Activated B cell treated with CpG ODN at 0.5 μM for 24 hours (primary cell): ENCODE measurements at regions not wholly inside any gene's neighbourhood (a gene's known extent, or its start where the extent isn't known, plus 50 kb on each side); places are given as distances from the start of the nearest gene placed in this dataset.

ENCODE experiments used
- ATAC-seq: fragments of 200-7000 bp; cut with Tn5 transposase; one replicate; pipeline ENCODE4 v1.10.0; 2021; ENCODE audit warnings: low read depth, mild to moderate bottlenecking, moderate library complexity
- CTCF ChIA-PET: fragments of 350-600 bp; sonication (Branson Sonifier 250); formaldehyde crosslinking; loops from one replicate; lab custom pipeline; 2021; ENCODE audit warnings: antibody characterized with exemption; lab: Charles Lee
- POLR2A ChIA-PET: fragments of 350-600 bp; sonication (Branson Sonifier 250); formaldehyde crosslinking; loops from one replicate; lab custom pipeline; 2021; ENCODE audit warnings: antibody characterized with exemption; lab: Charles Lee
- DNase-seq: peaks from one replicate; pipeline ENCODE4 v3.0.0; 2022
- H3K27ac Mint-ChIP-seq: one replicate; pipeline ENCODE4 v1.8.0; 2020; ENCODE audit warnings: mixed read lengths
- H3K27me3 Mint-ChIP-seq: one replicate; pipeline ENCODE4 v1.8.0; 2021; ENCODE audit warnings: mixed read lengths
- H3K36me3 Mint-ChIP-seq: one replicate; pipeline ENCODE4 v1.8.0; 2021; ENCODE audit warnings: low read depth, mixed read lengths
- H3K4me1 Mint-ChIP-seq: one replicate; pipeline ENCODE4 v1.8.0; 2021; ENCODE audit warnings: mixed read lengths
- H3K4me3 Mint-ChIP-seq: one replicate; pipeline ENCODE4 v1.8.0; 2020; ENCODE audit warnings: mild to moderate bottlenecking, mixed read lengths
- H3K9me3 Mint-ChIP-seq: one replicate; pipeline ENCODE4 v1.8.0; 2020; ENCODE audit warnings: mixed read lengths
- intact Hi-C: fragments of 100-400 bp; cut with micrococcal nuclease; formaldehyde crosslinking; loops from one replicate; pipeline ENCODE4 v1.15.1; 2024
- TF ChIP-seq, protein P1 (sequence below): fragments of 200-600 bp; IDR thresholded peaks from one replicate; pipeline ENCODE4 v1.8.0; 2022; ENCODE audit warnings: antibody characterized with exemption, mild to moderate bottlenecking

DNA sequence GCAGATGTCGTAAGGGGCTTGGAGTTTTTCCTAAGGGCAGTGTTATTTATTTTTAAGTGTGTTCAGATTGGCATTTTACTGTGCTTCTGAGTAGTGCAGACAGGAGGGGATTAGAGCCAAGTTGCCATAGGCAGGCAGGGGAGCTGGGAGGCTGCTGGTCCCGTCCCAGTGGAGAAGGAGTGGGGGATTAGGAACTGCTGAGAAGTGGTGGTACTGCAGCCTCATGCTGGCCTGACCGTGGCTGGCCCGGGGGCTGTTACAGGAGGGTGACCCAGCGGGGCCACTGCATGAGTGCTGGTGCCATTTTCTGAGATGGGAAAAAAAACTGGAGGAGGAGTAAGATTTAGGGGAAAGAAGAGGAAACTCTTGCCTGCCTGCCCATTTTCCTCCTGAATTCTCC is 52.3 kb upstream of the DLK1 start:
- no peak for DNase-seq
- peaks cover 28% of the 10 kb centered on the region for H3K27me3 Mint-ChIP-seq
- TF ChIP-seq, protein P1, sequence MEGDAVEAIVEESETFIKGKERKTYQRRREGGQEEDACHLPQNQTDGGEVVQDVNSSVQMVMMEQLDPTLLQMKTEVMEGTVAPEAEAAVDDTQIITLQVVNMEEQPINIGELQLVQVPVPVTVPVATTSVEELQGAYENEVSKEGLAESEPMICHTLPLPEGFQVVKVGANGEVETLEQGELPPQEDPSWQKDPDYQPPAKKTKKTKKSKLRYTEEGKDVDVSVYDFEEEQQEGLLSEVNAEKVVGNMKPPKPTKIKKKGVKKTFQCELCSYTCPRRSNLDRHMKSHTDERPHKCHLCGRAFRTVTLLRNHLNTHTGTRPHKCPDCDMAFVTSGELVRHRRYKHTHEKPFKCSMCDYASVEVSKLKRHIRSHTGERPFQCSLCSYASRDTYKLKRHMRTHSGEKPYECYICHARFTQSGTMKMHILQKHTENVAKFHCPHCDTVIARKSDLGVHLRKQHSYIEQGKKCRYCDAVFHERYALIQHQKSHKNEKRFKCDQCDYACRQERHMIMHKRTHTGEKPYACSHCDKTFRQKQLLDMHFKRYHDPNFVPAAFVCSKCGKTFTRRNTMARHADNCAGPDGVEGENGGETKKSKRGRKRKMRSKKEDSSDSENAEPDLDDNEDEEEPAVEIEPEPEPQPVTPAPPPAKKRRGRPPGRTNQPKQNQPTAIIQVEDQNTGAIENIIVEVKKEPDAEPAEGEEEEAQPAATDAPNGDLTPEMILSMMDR = no peak
- H3K9me3 Mint-ChIP-seq = no peaks in the 10 kb centered on the region
- no peaks in the 10 kb centered on the region for H3K4me1 Mint-ChIP-seq
- ATAC-seq = no peak
- ChIA-PET POLR2A (no interaction called here), CTCF (no interaction called here)
- no peak overlapping the region for H3K27ac Mint-ChIP-seq
- H3K4me3 Mint-ChIP-seq = no peak overlapping the region
- intact Hi-C loops = no loop called here
- no peaks in the 10 kb centered on the region for H3K36me3 Mint-ChIP-seq

DNA sequence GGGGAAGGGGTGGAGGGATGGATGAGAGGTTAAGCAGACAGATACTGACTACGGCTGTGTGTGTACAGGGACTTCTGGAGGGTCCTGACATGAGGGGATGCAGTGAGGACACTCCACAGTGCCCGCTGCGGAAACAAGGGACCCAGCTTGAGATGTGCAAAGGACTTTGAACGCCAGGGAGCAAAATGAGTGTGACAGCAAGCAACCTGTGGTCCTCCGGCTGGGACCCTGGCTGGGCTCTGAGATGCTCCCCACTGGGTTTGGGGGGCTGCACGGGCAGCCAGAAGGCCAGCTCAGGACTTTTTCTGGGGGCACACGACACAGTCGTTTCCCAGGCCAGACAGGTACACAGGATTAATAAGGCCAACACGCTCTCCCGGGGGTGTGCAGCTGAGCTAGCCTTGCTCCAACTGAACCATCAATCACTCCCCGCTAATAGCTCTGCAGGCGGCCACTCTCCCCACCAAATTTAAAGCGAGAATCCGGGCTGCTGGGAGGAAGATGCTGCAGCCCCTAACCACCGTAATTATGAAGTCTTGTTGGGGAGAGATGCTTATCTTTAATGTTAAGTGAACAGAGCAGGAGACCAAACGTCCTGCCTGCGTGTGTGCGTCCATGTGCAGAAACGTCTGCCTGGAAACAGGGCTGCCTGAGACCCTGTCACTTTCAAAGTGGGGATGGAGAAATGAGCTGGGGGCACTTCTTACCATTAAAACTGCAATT is 51.6 kb upstream of the DLK1 start:
- Mint-ChIP-seq H3K4me1 (no peaks in the 10 kb centered on the region), H3K27me3 (peaks cover 24% of the 10 kb centered on the region), H3K27ac (no peak overlapping the region), H3K9me3 (no peaks in the 10 kb centered on the region), H3K4me3 (no peak overlapping the region), H3K36me3 (no peaks in the 10 kb centered on the region)
- POLR2A ChIA-PET = no interaction called here
- CTCF ChIA-PET = no interaction called here
- TF ChIP-seq, protein P1 = no peak
- intact Hi-C loops = no loop called here
- DNase-seq (no peak), ATAC-seq (no peak)

DNA sequence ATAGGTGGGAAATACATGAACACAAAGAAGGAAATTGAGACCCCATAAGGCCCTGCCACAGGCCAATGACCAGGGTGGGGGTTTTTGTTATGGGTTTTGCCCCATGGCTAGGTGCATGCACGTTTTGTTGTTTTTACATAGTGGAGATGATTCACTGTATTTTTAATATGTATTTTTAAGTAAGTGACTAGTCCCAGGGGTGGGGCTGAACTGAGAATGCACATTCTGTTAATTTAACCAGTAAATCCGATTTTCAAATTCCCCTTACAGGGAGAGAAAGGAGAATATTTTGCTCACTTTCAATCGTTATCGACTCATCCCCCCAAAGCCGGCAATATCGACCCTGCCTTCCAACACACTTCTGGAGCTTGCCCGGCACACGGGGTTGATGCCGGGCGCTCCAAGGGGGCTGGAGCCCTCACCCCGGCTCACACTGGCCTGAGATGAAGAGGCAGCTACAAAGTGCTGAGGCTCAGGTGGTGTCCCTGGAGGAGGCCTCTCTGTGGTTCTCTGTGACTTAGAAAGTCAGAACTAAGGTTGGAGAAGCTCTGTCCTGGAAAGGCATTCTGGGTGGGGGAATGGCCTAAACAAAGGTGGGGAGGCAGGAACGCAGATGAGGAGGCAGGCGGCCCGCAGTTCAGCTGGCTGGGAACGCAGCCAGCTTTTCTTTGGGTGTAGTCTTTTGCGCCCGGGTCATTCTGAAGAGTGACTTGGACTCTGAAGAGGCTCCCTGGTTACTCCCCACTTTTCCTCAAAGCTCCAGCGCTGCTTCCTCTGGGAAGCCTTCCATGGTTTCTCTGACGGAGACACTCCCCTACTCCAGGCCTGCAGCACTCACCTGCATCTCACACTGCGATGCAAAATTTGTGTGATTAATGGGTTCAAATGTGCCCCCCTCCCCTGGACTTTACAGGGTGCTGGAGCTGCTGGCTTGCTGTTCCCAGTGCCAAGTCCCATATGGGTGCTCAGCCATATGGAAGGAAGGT is 50.7 kb upstream of the DLK1 start:
- intact Hi-C loops = no loop called here
- DNase-seq (no peak), ATAC-seq (no peak)
- no peaks in the 10 kb centered on the region for H3K36me3 Mint-ChIP-seq
- ChIA-PET CTCF (no interaction called here), POLR2A (no interaction called here)
- H3K9me3 Mint-ChIP-seq = no peaks in the 10 kb centered on the region
- H3K4me3 Mint-ChIP-seq = no peak overlapping the region
- H3K4me1 Mint-ChIP-seq = no peaks in the 10 kb centered on the region
- TF ChIP-seq, protein P1 = no peak
- no peak overlapping the region for H3K27ac Mint-ChIP-seq
- H3K27me3 Mint-ChIP-seq = peaks cover 22% of the 10 kb centered on the region
